Heart right ventricle (tissue), 16 donors: ENCODE measurements at regions not wholly inside any gene's neighbourhood (a gene's known extent, or its start where the extent isn't known, plus 50 kb on each side); places are given as distances from the start of the nearest gene placed in this dataset.

Experiments
- ATAC-seq, 8 donors: fragments of 200-7000 bp; cut with Tn5 transposase; one replicate each; pipeline ENCODE4 v1.9.1; 2020; ENCODE audit warnings: mild to moderate bottlenecking in 8 of 8, moderate library complexity in 8 of 8, moderate number of reproducible peaks in 1 of 8
- DNase-seq, 2 donors: peaks; one replicate each; pipeline ENCODE4 v3.0.0-alpha.2; 2020
- H3K27ac ChIP-seq, 10 donors: fragments of 200-600 bp; sonication (generic) in 2 of 10; one replicate each; pipeline versions ENCODE4 v1.5.0 to v1.8.0; 2020 to 2022; ENCODE audit warnings: mild to moderate bottlenecking in 3 of 10
- H3K27me3 ChIP-seq, 7 donors: fragments of 200-600 bp; one replicate each; pipeline ENCODE4 v1.8.0; 2021 to 2022; ENCODE audit warnings: mild to moderate bottlenecking in 2 of 7
- H3K36me3 ChIP-seq, 9 donors: fragments of 200-600 bp; sonication (generic) in 1 of 9; one replicate each; pipeline versions ENCODE4 v1.5.0 to v1.8.0; 2020 to 2022; ENCODE audit warnings: mild to moderate bottlenecking in 2 of 9
- H3K4me1 ChIP-seq, 9 donors: fragments of 200-600 bp; sonication (generic) in 1 of 9; one replicate each; pipeline versions ENCODE4 v1.5.0 to v1.8.0; 2020 to 2022; ENCODE audit warnings: mild to moderate bottlenecking in 4 of 9
- H3K4me3 ChIP-seq, 10 donors: fragments of 200-600 bp; sonication (generic) in 2 of 10; one replicate each; pipeline versions ENCODE4 v1.5.0 to v1.8.0; 2020 to 2022; ENCODE audit warnings: mild to moderate bottlenecking in 7 of 10, moderate library complexity in 2 of 10
- H3K9me3 ChIP-seq, 11 donors: fragments of 200-600 bp in 10 of 11; sonication (generic) in 2 of 11; one replicate each; pipeline versions ENCODE4 v1.5.0 to v1.8.0; 2013 to 2022; ENCODE audit warnings: mild to moderate bottlenecking in 2 of 11, control low read depth in 1 of 11, moderate library complexity in 1 of 11
- CTCF ChIP-seq, 9 donors: fragments of 200-600 bp; sonication (generic) in 2 of 9; IDR thresholded peaks; one replicate each; pipeline versions ENCODE4 v1.5.0 to v1.8.0; 2021 to 2022; ENCODE audit warnings: antibody characterized with exemption in 9 of 9, mild to moderate bottlenecking in 5 of 9, moderate library complexity in 1 of 9
- WGBS, 2 donors: extraction: QIAGEN DNeasy Blood & Tissue Kit; methylation state at CpG; one replicate each; pipeline ENCODE4 v1.1.7; 2013; ENCODE audit warnings: inconsistent platforms in 1 of 2; 5-methylcytosine and 5-hydroxymethylcytosine counted together
- intact Hi-C, 10 donors: fragments of 100-400 bp; cut with DNase I; formaldehyde crosslinking; loops; one replicate each; pipeline versions ENCODE4 v1.11.1 to v1.14.2; 2022
- donor health status: Arrhythmogenic right ventricular cardiomyopathy.
- donor health status: ischemic (EF 13 %, LVEDD 7.1; RV severe dilation, severe dysfunction).
- donor health status: healthy with polysubstance abuse.
- donor health status: DM: no; HTN: yes; CAD: no.
- donor health status: DM: no; HTN: no; CAD: no.
- donor health status: ischemic (EF 25% LVEDD 6.9; RV normal size, moderate dysfunction).
- donor health status: ischemic (EF 25% LVEDD 5.7; RV mildly dilated, moderate dysfunction).
- donor health status: healthy.
- donor health status: DM: yes; HTN: yes; CAD: no.
- donor health status: Ischemic cardiomyopathy.
- donor health status: ischemic (EF 35%, LVEDD 5.7; RV mildly dilated, moderate dysfunction).
- donor health status: nonischemic (EF 11% LVEDD 7.7; RV severe dilation, severe dysfunction).
- donor health status: DM: yes; HTN: yes; CAD: no.
- donor health status: PGD.
- donor health status: ischemic (EF 29% LVEDD 5.4; RV normal size, mild dysfunction).
- donor health status: nonischemic (EF 23%, LVEDD 6.1; RV moderate dilation, normal function).

GRCh38 chr6:115000736-115001135 is 657.9 kb upstream of the HS3ST5 start:
- peaks cover 0 to 16% (median 0%) of the 10 kb centered on the region in 11 donors for H3K9me3 ChIP-seq
- no peaks in the 10 kb centered on the region for H3K36me3 ChIP-seq
- H3K4me1 ChIP-seq = no peaks in the 10 kb centered on the region
- H3K27me3 ChIP-seq = no peaks in the 10 kb centered on the region
- TF ChIP-seq CTCF (IDR thresholded peaks at IDR 0.05) = no peak
- no peak overlapping the region for H3K4me3 ChIP-seq
- intact Hi-C loops = no loop called here
- ATAC-seq (no peak), DNase-seq (no peak)
- WGBS, 2 donors = 84 to 85% methylated on average over 4 of the region's 4 CpGs
- H3K27ac ChIP-seq = no peak overlapping the region

- DNase-seq = no peak
- WGBS, 2 donors = 84 to 89% methylated on average over 8 of the region's 8 CpGs
- intact Hi-C loops = no loop called here
- Histone ChIP-seq H3K27me3 (no peaks in the 10 kb centered on the region), H3K4me3 (no peak overlapping the region), H3K4me1 (no peaks in the 10 kb centered on the region), H3K27ac (no peak overlapping the region), H3K36me3 (no peaks in the 10 kb centered on the region), H3K9me3 (peaks cover 0 to 16% (median 0%) of the 10 kb centered on the region in 11 donors)
- ATAC-seq = no peak
- no peak for TF ChIP-seq CTCF (IDR thresholded peaks at IDR 0.05)
Observed at GRCh38 chr6:114998492-114998891, 655.7 kb upstream of the HS3ST5 start.

GRCh38 chr6:114997813-114998292 is 655.0 kb upstream of the HS3ST5 start:
- Histone ChIP-seq H3K27me3 (no peaks in the 10 kb centered on the region), H3K36me3 (no peaks in the 10 kb centered on the region), H3K4me1 (no peaks in the 10 kb centered on the region), H3K27ac (no peak overlapping the region), H3K9me3 (peaks cover 0 to 16% (median 0%) of the 10 kb centered on the region in 11 donors), H3K4me3 (no peak overlapping the region)
- intact Hi-C loops = no loop called here
- DNase-seq (no peak), ATAC-seq (no peak)
- TF ChIP-seq CTCF (IDR thresholded peaks at IDR 0.05) = no peak
- WGBS, 2 donors = 87 to 91% methylated on average over 4 of the region's 4 CpGs

- Histone ChIP-seq H3K4me1 (no peaks in the 10 kb centered on the region), H3K4me3 (no peak overlapping the region), H3K9me3 (peaks cover 0 to 8% (median 0%) of the 10 kb centered on the region in 11 donors), H3K27me3 (no peaks in the 10 kb centered on the region), H3K27ac (no peak overlapping the region), H3K36me3 (no peaks in the 10 kb centered on the region)
- DNase-seq (no peak), ATAC-seq (no peak)
- intact Hi-C loops = no loop called here
- TF ChIP-seq CTCF (IDR thresholded peaks at IDR 0.05) = no peak
Observed at GRCh38 chr6:114995526-114995925, 652.7 kb upstream of the HS3ST5 start.
